GM06990 (cell line): ENCODE measurements at regions not wholly inside any gene's neighbourhood (a gene's known extent, or its start where the extent isn't known, plus 50 kb on each side); places are given as distances from the start of the nearest gene placed in this dataset.

Experiments used
- DNase-seq: peaks from one replicate; pipeline ENCODE4 v3.0.0-alpha.2; 2011; ENCODE audit not compliant: insufficient read length; ENCODE audit errors: extremely low read depth
- H3K27me3 ChIP-seq: replicated peaks from 2 replicates; pipeline ENCODE4 v1.6.0; 2011; ENCODE audit warnings: low read length; ENCODE audit not compliant: control insufficient read depth, insufficient read depth
- H3K36me3 ChIP-seq: 2 replicates; pipeline ENCODE4 v1.5.1; 2011; ENCODE audit warnings: low read length; ENCODE audit not compliant: control insufficient read depth, insufficient read depth
- H3K4me3 ChIP-seq: replicated peaks from 2 replicates; pipeline ENCODE4 v1.5.1; 2011; ENCODE audit warnings: low read depth, mild to moderate bottlenecking, control low read depth, low read length
- TF ChIP-seq, protein P1 (sequence below): IDR thresholded peaks from 2 replicates; pipeline ENCODE4 v1.5.1; 2011; ENCODE audit warnings: low read length, control low read depth, mild to moderate bottlenecking, inconsistent platforms; ENCODE audit not compliant: insufficient read depth, poor library complexity, severe bottlenecking

DNA sequence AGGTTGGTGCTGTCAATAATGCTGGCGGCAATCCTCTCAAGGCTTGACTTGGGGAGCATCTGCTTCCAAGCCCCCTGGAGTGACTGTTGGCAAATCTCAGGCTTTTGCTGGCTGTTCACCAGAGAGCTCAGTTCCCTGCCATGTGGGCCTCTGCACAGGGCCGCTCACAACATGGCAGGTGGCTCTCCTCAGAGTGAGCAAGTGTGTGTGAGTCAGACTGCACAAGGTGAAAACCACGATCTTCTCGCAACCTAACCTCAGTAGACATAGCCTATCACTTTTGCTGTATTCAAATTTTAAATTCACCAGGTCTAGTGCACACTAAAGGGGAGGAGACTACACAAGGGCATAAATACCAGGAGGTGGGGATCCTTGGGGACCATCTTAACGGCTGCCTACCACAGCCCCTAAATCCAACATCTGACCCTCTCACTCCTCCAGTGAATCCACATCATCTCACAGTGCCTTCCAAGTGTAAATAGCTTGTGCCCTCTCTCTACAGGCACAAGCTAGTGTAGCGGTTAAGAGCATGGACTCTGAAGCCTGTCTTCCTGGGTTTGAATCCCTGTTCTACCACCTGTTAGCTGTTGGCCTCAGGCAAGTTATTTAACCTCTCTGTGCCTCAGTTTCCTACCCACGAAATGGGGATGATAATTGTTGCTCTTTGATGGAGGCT is 187.7 kb upstream of the CXCR4 start:
- TF ChIP-seq, protein P1, sequence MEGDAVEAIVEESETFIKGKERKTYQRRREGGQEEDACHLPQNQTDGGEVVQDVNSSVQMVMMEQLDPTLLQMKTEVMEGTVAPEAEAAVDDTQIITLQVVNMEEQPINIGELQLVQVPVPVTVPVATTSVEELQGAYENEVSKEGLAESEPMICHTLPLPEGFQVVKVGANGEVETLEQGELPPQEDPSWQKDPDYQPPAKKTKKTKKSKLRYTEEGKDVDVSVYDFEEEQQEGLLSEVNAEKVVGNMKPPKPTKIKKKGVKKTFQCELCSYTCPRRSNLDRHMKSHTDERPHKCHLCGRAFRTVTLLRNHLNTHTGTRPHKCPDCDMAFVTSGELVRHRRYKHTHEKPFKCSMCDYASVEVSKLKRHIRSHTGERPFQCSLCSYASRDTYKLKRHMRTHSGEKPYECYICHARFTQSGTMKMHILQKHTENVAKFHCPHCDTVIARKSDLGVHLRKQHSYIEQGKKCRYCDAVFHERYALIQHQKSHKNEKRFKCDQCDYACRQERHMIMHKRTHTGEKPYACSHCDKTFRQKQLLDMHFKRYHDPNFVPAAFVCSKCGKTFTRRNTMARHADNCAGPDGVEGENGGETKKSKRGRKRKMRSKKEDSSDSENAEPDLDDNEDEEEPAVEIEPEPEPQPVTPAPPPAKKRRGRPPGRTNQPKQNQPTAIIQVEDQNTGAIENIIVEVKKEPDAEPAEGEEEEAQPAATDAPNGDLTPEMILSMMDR = no peak
- peak; percentile 48 for DNase-seq
- no peaks in the 10 kb centered on the region; the same call in 1 of the 2 replicates for H3K27me3 ChIP-seq
- no peaks in the 10 kb centered on the region for H3K36me3 ChIP-seq
- no peak overlapping the region for H3K4me3 ChIP-seq

DNA sequence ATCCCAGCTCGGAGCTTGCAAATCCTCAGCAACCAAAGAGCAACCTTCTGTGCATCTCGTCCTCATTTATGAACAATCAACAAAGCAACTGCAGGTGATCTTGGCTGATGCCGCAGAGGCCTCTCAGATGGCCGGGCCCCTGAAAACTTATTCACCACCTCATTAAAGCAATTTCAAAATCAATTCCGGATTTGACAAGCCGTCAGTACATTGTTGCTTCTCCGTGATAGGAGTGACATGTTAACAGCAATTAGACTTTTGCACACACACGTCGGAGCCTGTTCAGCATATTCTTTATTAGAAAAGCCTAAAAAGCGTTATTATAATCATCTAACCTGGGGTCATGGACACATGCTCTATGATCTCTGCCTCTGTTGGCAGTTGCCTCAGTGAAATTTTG is 183.1 kb upstream of the CXCR4 start:
- DNase-seq = no peak
- Histone ChIP-seq H3K36me3 (no peaks in the 10 kb centered on the region), H3K4me3 (no peak overlapping the region), H3K27me3 (no peaks in the 10 kb centered on the region; the same call in 1 of the 2 replicates)
- TF ChIP-seq, protein P1 = no peak

DNA sequence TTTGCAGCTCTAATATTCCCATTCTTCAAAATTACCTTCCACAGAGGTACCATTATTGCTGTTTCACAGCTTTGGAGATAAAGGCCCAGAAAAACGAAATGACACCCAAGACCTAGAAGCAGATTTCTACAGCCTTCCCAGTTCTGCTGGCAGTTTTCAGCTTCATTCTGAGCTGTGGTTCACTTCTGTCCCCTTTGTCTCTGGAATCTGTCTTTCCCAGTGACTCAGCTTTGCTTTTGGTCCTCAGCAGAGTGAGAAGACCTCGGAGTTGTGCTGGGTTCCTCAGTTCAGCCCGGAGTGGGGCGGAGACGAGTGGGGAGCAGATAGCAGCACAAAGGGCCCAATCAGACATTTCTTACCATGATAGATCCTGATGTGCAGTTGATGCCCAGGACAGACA is 180.7 kb upstream of the CXCR4 start:
- no peak for DNase-seq
- TF ChIP-seq, protein P1 = no peak

DNA sequence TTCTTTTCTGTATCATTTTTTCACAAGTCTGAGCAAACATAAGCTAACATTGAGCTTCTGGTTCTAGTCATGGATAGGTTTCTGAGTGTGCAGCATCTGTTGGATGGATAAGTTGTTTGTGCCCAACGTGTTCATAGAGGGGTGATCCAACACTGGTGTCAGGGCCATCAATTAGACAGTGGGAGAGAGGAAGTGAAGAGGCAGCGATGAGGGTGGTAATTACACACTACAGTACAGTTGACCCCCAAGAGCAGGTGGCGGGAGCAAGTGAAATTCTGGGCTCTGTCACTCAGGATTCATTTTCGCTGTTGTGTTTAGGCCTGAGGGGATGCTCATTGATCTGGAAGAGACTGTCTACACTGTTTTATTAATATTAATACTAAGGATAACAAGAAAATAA is 180.0 kb upstream of the CXCR4 start:
- TF ChIP-seq, protein P1 = no peak
- no peak for DNase-seq
- Histone ChIP-seq H3K27me3 (no peaks in the 10 kb centered on the region; the same call in 1 of the 2 replicates), H3K4me3 (no peak overlapping the region), H3K36me3 (no peaks in the 10 kb centered on the region)

More for the DNA sequence above, 180.7 kb upstream of the CXCR4 start:
- Histone ChIP-seq H3K27me3 (no peaks in the 10 kb centered on the region; the same call in 1 of the 2 replicates), H3K4me3 (no peak overlapping the region), H3K36me3 (no peaks in the 10 kb centered on the region)

- Histone ChIP-seq H3K4me3 (no peak overlapping the region), H3K36me3 (no peaks in the 10 kb centered on the region), H3K27me3 (no peaks in the 10 kb centered on the region; the same call in 1 of the 2 replicates)
- TF ChIP-seq, protein P1 = no peak
- no peak for DNase-seq
Observed at GRCh38 chr2:136297312-136297711, 179.4 kb upstream of the CXCR4 start.
